K562 (cell line): ENCODE measurements at regions not wholly inside any gene's neighbourhood (a gene's known extent, or its start where the extent isn't known, plus 50 kb on each side); places are given as distances from the start of the nearest gene placed in this dataset.

Source experiments
- CTCF ChIP-seq, 3 experiments: IDR thresholded peaks in 2 of 3; conservative IDR thresholded peaks in 1 of 3; 2 replicates each; pipeline ENCODE4 v1.5.1; 2011 to 2012; ENCODE audit warnings: low read length in 3 of 3, mild to moderate bottlenecking in 3 of 3, control low read depth in 2 of 3, improper control_type of control experiment in 1 of 3, inconsistent platforms in 1 of 3, low read depth in 1 of 3, mixed read lengths in 1 of 3, moderate library complexity in 1 of 3; ENCODE audit not compliant: insufficient read depth in 2 of 3
- NKRF ChIP-seq: fragments of 450-650 bp; IDR thresholded peaks from 2 replicates; pipeline ENCODE4 v1.6.1; 2016; ENCODE audit warnings: borderline replicate concordance

DNA sequence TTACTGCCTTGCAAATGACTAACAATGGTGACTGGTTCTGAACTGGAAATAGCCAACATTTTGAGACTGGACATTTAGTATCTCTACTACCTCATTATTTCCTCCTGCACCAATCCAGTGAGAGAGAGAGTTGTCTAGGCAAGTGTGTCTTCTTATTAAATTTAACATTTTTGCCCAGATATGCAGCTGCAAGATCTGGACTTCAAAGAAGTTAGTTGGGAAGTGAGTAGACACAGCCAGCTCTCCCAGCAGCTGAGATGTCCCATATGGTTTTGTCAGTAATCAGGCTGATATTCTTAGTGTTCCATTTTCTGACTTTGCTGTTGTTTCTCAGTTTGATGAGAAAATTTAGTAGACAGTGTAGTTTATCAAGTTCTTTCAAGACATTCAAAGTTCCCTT is 1778.8 kb upstream of the CDH6 start:
- TF ChIP-seq NKRF (no peak), CTCF (IDR thresholded peaks at IDR 0.05 in 2 of 3, conservative IDR thresholded peaks at IDR 0.05 in 1 of 3; ENCODE audit: insufficient read depth in 2 of 3, low read depth in 1 of 3, low read length in 3 of 3) (no peak)
